ENCODE measurements at regions not wholly inside any gene's neighbourhood (a gene's known extent, or its start where the extent isn't known, plus 50 kb on each side); places are given as distances from the start of the nearest gene placed in this dataset.

DNA sequence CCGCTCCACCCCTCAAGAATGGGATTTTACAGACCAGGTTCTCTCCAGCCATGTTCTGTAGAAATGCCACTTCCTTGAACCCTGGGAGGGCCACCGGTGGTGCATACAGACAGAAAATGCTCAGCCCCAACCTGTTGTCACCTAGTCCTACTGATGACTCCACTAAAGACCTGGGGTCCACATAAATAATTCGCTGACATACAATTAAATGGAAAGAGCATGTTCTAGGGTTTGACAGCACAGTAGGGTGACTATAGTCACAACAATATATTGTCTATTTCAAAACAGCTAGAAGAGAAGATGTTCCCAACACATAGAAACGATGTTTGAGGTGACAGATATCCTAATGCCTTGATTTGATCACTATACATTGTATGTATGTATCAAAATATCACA lies 155.6 kb upstream of the NEBL start:
- TF ChIP-seq POLR2A (IDR thresholded peaks at IDR 0.05) = no peak
- TF ChIP-seq, protein P1, sequence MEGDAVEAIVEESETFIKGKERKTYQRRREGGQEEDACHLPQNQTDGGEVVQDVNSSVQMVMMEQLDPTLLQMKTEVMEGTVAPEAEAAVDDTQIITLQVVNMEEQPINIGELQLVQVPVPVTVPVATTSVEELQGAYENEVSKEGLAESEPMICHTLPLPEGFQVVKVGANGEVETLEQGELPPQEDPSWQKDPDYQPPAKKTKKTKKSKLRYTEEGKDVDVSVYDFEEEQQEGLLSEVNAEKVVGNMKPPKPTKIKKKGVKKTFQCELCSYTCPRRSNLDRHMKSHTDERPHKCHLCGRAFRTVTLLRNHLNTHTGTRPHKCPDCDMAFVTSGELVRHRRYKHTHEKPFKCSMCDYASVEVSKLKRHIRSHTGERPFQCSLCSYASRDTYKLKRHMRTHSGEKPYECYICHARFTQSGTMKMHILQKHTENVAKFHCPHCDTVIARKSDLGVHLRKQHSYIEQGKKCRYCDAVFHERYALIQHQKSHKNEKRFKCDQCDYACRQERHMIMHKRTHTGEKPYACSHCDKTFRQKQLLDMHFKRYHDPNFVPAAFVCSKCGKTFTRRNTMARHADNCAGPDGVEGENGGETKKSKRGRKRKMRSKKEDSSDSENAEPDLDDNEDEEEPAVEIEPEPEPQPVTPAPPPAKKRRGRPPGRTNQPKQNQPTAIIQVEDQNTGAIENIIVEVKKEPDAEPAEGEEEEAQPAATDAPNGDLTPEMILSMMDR (IDR thresholded peaks at IDR 0.05 in 8 of 11, conservative IDR thresholded peaks at IDR 0.05 in 3 of 11) = no peak
